DMS114 treated with DMSO at 0.1 percent for 48 hours (cell line): ENCODE measurements at regions not wholly inside any gene's neighbourhood (a gene's known extent, or its start where the extent isn't known, plus 50 kb on each side); places are given as distances from the start of the nearest gene placed in this dataset.
"Not testable (repeated sequence)": the region's sequence is repeated elsewhere in the genome, so short reads cannot be mapped to it uniquely, and the experiment has no call there.

ENCODE experiments used
- DNase-seq: peaks from one replicate; lab custom pipeline; 2025; ENCODE audit not compliant: unreplicated experiment; lab: John Stamatoyannopoulos, UW

DNA sequence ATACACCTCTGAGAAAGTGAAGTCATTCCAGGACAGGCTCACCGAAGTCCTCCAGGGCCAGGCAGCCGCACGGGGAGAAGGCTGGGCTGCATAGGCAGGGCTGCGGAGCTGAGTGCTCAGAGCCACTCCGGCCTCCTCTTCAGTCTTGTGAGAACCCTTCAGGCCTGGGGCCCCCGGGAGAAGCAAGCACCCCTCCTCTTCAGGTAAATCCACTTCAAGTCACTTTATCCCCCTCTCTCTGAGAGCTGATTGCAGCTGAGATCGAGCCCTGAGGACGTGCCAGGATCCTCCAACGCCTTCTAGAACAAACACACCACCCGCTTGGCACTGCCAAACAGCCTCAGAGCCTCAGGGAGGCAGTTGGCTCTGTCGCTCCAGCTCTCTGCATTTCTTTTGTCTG, 1526.3 kb downstream of the BRD1 start:
- no peak for DNase-seq

DNA sequence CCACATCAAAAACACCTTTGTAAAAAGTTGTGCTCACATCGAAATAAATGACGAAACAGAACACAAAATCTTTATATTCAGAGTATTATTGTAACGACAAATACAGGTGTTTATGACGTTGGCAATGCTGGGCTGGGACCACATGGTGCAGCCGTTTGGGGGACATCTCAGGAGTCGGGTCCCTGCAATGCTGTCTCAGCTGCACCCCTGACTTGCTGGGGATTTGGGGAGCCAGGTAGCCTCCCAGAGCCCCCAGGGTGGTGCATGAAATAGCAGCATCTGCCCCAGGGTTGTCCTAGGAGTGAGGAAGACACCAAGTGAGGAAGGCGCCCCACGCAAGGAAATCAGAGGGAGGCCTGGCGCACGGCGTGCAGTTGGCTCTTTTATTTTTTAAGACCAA, 1526.8 kb downstream of the BRD1 start:
- no peak for DNase-seq

DNA sequence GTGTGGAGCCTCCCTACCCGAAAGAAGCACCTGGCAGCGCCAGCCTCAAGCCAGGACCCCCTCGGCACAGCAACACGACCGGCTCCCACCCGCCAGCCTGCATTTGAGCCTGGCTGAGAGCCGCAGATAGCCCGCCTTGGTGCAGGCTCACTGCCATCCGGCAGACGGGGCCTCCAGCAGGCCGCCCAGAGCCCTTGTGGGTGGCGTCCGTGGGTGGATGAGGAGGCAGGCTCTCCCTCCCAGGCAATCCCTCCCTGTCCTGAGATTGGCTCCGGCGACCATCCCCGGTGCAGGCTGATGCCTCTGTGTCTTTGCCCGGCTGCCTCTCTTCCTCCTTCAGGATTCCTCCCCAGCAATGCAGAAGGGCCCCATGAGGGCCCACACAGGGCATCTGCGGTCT, 1527.9 kb downstream of the BRD1 start:
- no peak for DNase-seq

DNA sequence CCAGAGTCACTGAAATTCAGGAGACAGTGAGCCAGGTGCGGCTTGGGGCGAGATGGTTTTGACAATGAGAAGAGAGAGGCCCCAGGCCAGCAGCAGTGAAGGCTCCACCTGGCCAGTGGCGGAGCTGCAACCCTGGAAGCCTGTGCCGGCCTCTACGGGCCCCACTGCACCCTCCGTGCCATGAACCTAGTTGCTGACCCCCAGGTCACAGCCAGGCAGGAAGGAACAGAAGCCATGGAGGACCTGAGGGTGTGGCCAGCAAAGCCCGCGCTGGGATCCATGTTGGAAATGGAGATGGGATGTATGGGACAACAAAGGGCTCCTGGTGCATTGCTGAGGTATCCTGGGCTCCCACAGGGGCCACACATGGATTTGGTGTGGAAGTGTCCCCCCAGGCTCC, 1528.5 kb downstream of the BRD1 start:
- DNase-seq, result no peak

DNA sequence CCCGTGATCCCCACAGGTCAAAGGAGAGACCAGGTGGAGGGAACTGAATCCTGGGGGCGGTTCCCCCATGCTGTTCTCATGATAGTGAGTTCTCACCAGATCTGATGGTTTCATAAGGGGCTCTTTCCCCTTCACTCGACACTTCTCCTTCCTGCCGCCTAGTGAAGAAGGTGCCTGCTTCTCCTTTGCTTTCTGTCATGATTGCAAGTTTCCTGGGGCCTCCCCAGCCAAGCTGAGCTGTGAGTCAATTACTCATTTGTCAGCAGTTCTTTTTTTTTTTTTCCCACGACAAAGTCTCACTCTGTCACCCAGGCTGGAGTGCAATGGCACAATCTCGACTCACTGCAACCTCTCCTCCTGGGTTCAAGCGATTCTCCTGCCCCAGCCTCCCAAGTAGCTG, 1530.4 kb downstream of the BRD1 start:
- no peak for DNase-seq

DNA sequence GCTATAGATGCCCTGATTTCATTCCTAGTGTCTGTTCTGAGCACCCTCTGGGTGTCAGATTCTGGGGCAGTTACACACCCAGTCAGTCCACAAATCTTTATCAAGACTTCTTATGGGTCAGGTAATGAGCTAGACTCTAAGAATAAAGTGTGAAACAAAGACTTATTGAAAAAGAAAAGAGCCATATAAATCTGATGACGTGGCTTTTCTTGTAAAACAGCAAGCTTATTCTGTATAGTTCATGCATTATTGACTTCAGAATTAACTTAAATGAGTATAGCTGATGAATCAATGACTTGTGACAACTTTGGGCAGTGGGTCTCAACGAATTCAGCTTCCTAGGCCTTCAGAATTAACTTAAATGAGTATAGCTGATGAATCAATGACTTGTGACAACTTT, 1527.5 kb downstream of the TBC1D22A start:
- not testable (repeated sequence) for DNase-seq

DNA sequence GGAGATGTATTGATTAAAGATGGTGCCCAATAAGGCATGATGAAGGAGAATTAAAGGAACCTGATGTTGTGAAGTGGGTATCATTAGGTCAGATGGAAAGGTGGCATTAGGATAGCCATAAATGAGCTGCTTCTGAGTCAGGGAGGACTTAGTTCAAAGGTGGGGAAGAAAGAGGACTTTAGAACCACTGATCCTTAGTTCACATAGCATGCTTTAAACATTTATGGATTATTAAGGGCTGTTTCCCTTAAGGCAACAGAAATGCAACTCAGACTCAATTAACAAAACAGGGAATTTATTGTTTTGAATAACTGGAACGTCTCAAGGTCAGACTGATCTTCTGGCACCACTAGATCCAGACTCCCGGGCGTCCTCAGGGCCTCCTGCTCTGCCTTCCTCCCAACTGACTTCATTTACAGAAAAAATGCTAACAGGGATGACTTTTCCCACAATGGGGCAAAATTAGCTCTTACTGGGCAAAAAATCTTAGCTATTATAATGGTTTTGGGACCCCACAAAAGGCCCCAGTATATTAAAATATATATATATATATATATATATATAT, 1526.0 kb downstream of the TBC1D22A start:
- DNase-seq, result no peak

DNA sequence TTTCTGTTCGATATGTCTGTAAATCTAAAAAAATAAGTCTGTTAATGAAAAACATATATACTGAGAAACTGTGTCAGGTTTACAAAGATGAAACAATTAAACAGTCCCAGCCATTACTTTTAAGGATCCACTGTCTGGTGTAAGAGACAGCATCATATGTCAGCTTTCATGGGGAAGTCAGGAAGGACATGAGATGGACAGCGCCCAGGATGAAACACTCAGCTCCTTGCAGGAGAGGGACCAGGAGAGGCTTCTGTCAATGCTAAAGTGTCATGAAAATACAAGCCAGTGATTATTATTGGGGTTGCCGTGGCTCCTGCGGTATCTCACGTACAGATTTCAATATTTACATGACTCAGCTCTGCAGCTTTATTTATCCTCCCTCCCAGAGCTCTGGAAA, 1524.6 kb downstream of the TBC1D22A start:
- no peak for DNase-seq

DNA sequence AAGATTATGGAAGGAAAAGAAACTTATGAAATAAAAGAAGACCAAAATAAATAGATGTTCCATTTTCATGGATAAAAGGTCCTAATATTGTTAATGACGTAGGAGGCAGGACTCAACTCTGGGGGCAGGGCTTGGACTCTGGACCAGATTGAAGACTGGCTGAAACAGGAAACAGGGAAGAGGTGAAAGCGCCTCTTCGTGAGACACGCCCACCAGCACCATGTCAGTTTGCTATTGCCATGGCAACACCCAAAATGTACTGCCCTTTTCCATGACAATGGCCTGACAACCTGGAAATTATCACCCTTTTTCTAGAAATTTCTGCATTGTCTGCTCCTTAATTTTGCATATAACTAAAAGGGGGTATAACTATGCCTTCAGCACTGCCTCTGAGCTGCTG, 1522.2 kb downstream of the TBC1D22A start:
- DNase-seq, result no peak

DNA sequence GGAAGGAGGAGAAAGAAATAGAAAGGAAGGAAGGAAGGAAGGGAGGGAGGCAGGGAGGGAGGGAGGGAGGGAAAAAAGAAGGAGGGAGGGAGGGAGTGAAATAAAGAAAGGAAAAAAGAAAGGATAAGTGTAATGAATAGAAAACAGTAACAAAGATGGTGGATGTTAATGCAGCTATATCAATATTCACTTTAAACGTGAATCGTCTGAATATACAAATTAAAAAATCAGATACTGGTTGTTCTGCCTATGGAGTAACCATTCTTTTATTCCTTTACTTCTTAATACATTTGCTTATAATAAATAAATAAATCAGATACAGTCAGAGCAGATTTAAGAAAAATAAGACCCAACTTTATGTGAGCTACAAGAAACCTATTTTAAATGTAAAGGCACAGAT, 1520.4 kb downstream of the TBC1D22A start:
- DNase-seq, result no peak

DNA sequence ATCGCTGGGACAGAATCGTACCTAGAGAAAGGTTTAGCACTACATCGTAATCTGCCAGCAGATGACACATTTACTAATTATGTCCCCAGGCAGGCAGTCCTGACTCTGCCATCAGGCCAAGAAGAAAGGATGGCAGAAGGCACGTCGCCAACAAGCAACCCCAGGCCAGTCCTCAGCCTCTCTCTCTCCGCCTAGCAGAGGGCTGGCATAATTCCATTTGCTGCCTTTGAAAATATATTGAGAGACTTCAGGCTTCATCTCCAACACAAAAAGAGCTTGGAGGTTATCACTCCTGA, 1517.0 kb downstream of the TBC1D22A start:
- DNase-seq, result no peak

DNA sequence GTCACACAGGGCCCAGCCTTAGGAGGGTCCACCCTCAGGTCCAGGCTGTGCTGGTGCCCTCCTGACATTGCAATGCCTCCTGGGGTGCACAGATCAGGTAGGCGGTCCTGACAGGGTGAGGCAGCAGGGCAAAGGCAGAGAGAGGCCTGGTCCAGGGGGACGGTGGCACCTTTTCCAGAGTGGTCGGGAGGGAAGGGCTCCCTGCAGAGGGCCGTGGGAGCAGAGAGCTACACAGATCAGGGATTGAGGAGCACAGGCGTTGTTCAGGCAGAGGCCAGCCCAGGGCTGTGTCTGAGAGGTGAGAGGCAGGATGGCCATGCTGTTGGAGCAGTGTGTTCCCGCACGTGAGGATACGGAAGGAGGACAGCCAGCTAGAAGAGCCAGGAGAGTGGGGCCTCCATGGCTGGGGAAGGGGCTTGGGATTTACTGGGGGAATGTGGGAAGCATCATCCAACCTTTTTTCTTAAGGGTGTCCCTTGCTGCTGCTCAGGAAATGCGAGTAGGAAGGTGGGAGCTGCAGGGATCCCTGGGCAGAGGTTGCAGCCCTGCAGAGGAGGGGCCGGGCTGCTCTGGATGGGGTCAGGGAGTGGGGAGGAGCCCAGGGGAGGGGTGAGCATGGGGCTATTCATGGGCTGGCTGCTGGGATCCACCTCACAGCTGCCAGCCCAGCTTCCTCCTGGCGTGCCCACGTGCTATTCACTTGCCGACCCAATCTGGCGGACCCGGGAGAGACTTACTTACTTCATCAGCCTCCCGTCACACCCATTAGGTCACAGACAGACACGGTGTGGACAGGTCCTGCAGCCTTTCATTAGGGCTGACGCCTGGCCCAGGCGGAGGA, 1516.4 kb downstream of the TBC1D22A start:
- no peak for DNase-seq

DNA sequence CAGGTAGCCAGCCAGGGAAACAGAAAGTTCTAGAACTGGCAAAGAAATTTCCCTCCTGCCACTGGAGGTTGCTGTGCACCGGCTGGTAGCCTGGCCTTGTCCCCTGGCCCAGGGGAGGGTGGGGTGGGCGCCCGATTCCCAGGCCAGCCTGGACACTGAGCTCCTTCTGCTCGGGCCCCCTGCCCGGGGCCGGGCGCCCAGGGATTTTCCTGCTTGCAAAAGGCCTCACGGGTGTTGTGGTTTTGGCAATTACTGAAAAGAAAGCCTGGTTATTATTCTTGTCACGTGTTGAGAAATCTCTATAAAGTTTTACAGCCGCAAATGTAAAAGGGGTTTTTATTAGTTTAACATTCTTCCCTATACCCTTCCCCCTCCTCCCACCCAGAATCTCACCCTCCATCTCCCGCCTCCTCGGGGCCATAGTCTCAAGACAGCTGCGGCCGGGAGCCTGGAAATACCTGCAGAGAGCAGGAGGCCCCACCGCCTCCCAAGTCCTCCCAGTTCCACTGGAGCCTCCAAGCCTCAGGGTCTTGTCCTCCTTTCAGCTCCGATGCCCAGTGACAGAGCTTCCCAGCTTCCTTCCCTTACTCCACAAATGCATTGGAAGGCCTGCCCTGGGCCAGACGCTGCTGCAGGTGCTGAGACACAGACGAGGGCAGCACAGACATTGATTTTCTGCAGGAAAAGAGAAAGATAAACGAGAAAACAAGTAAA, 1515.6 kb downstream of the TBC1D22A start:
- no peak for DNase-seq

DNA sequence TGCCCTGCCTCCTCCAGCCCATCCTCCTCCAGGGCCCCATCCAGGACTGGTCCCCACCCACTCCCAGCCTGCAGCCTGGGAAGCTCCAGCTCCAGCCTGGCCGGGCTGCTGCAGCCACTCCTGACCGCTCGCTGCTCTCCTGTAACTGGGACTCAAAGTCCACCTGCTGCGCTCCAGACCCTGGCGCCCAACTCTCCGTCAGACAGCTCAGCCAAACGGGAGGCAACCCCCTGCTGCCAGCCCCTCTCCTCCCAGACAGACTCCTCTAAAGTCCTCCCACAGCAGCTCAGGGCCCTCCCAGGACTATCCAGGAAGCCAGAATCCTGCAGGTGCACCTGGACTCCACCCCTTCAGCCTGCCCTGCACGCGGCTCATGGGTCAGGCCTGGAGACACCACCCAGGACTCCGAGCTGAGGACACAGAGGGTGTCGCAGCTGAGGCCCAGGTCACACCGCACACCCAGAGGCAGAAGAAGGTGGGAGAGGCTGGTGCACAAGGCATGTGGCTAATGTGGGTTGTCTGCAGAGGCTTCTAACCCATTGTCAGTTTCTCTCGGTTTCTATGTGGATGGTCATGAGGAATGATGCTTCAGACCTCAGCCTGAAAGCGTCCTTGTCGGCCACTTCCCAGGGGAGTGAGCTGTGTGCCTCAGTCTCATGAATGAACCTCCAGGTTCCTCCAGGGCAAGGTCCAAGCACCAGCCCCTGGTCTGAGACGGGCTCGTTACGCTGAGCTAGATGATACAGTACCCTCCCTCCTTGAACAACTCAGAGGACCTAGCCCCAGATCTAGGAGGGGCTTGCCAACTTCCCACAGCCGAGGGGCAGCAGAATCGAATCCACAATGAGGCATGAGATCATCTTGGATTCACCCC, 1514.8 kb downstream of the TBC1D22A start:
- DNase-seq, result no peak

DNA sequence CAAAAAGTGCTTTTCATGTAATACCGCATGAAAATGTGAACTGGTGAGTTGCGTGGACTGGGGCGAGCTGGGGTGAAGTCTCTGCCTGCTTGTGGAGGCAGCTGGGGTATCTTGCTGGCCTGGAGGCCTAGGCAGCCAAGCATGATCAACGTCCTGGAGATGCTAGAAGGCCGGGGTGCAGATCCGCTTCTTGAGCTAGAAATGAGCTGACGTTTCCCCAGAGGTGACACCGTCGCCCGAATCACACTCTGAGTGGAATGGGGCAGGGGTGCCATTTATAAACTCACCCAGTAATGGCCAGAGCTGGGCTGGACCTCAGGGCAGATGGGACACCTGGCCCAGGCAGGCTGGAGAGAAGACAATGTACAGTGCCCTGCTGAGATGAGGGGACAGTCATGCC, 1513.0 kb downstream of the TBC1D22A start:
- no peak for DNase-seq

DNA sequence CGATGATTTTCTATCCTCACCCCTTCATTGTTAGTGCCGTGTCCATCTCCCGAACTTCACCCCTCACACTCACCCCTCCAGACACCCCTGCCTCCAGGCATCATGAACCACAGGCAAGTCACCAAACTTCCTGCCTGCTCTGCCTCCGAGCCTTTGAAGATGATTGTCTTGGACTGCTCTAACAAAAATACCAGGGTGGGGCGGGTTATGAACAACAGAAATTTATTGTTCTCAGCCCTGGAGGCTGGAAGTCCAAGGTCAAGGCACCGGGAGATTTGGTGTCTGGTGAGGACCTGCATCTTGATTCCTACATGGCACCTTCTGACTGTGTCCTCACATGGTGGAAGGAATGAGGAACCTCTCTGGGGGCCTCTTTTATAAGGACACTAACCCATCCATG, 1508.3 kb downstream of the TBC1D22A start:
- no peak for DNase-seq

DNA sequence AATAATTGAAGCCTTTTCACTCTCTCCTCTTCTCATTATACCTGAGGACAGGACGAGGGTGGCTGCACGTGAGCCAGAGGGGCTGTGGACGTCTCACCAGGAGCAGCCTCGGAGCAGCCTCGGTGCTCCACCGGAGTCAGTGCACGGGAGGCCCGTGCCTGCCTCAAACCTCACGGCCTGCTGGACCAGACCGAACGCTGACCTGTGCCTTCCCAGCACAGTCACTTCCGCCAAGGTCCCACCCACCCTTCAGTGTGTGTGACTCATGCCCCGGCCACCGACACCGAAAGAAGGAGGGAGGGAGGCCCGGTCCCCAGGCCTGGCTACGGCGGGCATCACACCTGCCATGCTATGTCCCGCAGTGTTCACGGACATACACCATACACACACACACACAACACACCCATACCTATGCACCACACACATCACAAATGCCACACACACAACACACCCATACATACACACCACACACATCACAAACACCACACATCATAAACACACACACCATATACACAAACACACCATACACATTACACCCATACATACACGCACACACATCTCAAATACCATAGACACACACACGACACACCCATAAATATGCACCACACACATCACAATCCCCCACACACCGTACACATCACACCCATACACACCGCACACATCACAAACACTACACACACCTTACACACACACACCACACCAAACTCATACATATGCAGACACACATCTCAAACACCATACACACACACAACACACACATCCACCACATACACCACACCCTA, 1506.5 kb downstream of the TBC1D22A start:
- DNase-seq, result no peak

DNA sequence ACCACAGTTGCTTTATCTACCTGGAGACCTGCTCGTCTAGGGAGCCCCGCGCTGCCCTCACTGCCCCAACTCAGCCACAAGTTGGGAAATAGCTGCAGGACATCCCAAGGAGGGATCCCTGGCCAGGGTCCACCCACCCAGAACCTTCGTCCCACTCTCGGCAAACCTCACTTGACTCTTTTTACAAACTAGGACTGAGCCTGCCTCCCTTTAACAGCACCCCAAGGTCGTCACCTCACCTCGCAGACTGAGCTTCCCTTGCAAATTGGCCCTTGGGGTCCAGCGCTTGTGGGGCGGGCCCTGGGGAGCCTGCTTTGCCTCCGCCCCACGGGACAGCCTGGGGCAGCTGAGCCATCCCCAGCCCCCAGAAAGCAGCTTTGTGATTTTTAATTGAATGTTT, 1505.8 kb downstream of the TBC1D22A start:
- no peak for DNase-seq

DNA sequence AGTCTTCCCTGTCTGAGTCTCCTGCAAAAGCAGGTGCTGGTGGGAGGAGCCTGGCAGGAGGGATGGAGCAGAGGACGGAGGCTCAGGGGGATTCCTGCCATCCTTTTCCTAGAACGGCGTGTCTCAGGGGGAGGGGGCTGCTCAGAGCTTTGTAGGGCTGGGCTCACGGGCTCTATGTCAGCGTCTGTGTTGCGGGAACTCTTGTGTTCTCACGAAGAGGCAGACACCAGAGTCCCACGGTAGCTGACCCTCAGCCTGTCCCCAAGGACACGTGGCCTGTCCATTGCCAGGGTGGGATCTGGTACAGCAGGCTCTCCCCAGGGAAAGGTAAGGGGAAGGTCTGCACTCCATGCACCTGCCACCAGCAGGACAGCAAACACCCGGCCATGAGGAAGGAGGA, 1505.2 kb downstream of the TBC1D22A start:
- DNase-seq, result no peak

DNA sequence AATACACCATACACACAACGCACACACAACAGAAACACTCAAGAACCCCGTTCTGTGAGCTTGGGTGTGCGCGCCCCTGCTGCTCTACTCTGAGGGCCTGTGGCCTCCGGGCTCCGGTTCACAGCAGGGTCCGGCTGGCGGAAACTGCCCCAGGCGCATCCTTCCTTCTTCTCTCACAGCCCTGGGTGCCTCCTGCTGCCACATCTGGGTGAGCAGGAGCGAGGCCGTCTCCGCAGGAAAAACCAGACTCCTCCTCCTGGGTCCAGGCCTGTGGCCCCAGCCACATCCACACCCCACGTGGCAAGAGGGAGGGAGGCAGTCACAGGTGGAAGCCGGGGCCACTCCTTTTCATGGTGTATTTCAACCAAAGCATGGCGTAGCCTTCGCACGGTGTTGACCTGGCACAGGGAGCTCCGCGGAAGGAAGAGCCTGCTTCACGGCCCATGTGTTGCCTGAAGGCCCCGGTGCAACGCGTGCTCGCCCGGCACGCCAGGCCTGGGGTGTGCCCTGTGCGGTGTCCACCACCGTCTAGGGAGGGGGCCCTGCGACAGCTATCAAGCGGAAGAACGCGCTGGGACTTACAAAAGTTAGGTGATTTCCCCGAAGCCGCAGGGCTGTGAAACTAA, 1502.7 kb downstream of the TBC1D22A start:
- DNase-seq, result no peak
